Suprapubic skin (tissue), 3 donors: ENCODE measurements at regions not wholly inside any gene's neighbourhood (a gene's known extent, or its start where the extent isn't known, plus 50 kb on each side); places are given as distances from the start of the nearest gene placed in this dataset.

Source experiments
- POLR2A ChIP-seq, 2 donors: fragments of 450-650 bp; IDR thresholded peaks; one replicate each; pipeline ENCODE4 v1.6.1; 2017; ENCODE audit warnings: antibody characterized with exemption in 2 of 2, mild to moderate bottlenecking in 2 of 2, moderate library complexity in 2 of 2
- TF ChIP-seq, protein P1 (sequence below), 2 donors: fragments of 200-600 bp in 1 of 2; fragments of 450-650 bp in 1 of 2; sonication (generic) in 1 of 2; IDR thresholded peaks; one replicate each; pipeline ENCODE4 v1.5.1; 2016 to 2019; ENCODE audit warnings: antibody characterized with exemption in 2 of 2, mild to moderate bottlenecking in 1 of 2, moderate library complexity in 1 of 2

DNA sequence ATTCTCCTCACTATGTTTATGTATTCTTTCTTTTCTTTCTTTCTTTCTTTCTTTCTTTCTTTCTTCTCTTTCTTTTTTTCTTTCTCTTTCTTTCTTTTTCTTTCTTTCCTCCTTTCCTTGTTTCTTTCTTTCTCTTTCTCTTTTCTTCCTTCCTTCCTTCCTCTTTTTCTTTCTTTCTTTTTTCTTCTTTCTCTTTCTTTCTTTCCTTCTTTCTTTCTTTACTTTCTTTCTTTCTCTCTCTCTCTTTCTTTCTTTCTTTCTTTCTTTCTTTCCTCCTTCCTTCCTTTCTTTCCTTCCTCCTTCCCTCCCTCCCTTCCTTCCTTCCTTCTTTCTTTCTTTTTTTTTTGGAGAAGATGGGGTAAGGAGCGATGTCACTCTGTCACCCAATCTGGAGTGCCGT is 1405.5 kb downstream of the SLITRK5 start:
- TF ChIP-seq, protein P1, sequence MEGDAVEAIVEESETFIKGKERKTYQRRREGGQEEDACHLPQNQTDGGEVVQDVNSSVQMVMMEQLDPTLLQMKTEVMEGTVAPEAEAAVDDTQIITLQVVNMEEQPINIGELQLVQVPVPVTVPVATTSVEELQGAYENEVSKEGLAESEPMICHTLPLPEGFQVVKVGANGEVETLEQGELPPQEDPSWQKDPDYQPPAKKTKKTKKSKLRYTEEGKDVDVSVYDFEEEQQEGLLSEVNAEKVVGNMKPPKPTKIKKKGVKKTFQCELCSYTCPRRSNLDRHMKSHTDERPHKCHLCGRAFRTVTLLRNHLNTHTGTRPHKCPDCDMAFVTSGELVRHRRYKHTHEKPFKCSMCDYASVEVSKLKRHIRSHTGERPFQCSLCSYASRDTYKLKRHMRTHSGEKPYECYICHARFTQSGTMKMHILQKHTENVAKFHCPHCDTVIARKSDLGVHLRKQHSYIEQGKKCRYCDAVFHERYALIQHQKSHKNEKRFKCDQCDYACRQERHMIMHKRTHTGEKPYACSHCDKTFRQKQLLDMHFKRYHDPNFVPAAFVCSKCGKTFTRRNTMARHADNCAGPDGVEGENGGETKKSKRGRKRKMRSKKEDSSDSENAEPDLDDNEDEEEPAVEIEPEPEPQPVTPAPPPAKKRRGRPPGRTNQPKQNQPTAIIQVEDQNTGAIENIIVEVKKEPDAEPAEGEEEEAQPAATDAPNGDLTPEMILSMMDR (IDR thresholded peaks at IDR 0.05) = no peak
- TF ChIP-seq POLR2A (IDR thresholded peaks at IDR 0.05) = no peak
